NK-92 treated with Interleukin-12 subunit alpha and Interleukin-12 subunit beta, amount 100 ng/mL, for 24 hours (cell line): ENCODE measurements at regions not wholly inside any gene's neighbourhood (a gene's known extent, or its start where the extent isn't known, plus 50 kb on each side); places are given as distances from the start of the nearest gene placed in this dataset.
"Not testable (repeated sequence)": the region's sequence is repeated elsewhere in the genome, so short reads cannot be mapped to it uniquely, and the experiment has no call there.

ENCODE experiments used
- DNase-seq: peaks from one replicate; lab custom pipeline; 2025; lab: John Stamatoyannopoulos, UW

- DNase-seq = no peak
Measured at GRCh38 chr21:41589131-41589530, 81.2 kb upstream of the TMPRSS2 start.

GRCh38 chr21:41585199-41585994 is 77.4 kb upstream of the TMPRSS2 start:
- DNase-seq = no peak

GRCh38 chr21:41584603-41585176 is 76.7 kb upstream of the TMPRSS2 start:
- DNase-seq = no peak

- DNase-seq = no peak
Measured at GRCh38 chr21:41583274-41583790, 75.4 kb upstream of the TMPRSS2 start.

GRCh38 chr21:41582866-41583265 is 74.9 kb upstream of the TMPRSS2 start:
- DNase-seq = no peak

- DNase-seq = no peak
Measured at GRCh38 chr21:41582298-41582840, 74.4 kb upstream of the TMPRSS2 start.

- DNase-seq = no peak
Measured at GRCh38 chr21:41581592-41582228, 73.8 kb upstream of the TMPRSS2 start.

GRCh38 chr21:41580758-41581554 is 73.0 kb upstream of the TMPRSS2 start:
- DNase-seq = no peak

GRCh38 chr21:41579692-41580091 is 71.7 kb upstream of the TMPRSS2 start:
- DNase-seq = no peak

GRCh38 chr21:41578716-41579115 is 70.8 kb upstream of the TMPRSS2 start:
- DNase-seq = no peak

GRCh38 chr21:41578083-41578482 is 70.1 kb upstream of the TMPRSS2 start:
- DNase-seq = no peak

GRCh38 chr21:41576013-41576615 is 68.2 kb upstream of the TMPRSS2 start:
- no peak for DNase-seq

- DNase-seq = no peak
Measured at GRCh38 chr21:41573902-41574690, 66.1 kb upstream of the TMPRSS2 start.

GRCh38 chr21:41571938-41572510 is 64.1 kb upstream of the TMPRSS2 start:
- no peak for DNase-seq

GRCh38 chr21:41570791-41571355 is 62.9 kb upstream of the TMPRSS2 start:
- DNase-seq = no peak

GRCh38 chr21:41568606-41569385 is 60.8 kb upstream of the TMPRSS2 start:
- DNase-seq = no peak

- no peak for DNase-seq
Measured at GRCh38 chr21:41567901-41568510, 60.0 kb upstream of the TMPRSS2 start.

- DNase-seq = not testable (repeated sequence)
Measured at GRCh38 chr21:41567237-41567636, 59.3 kb upstream of the TMPRSS2 start.
